ENCODE measurements at regions not wholly inside any gene's neighbourhood (a gene's known extent, or its start where the extent isn't known, plus 50 kb on each side); places are given as distances from the start of the nearest gene placed in this dataset.
"Not testable (repeated sequence)": the region's sequence is repeated elsewhere in the genome, so short reads cannot be mapped to it uniquely, and the experiment has no call there.

DNA sequence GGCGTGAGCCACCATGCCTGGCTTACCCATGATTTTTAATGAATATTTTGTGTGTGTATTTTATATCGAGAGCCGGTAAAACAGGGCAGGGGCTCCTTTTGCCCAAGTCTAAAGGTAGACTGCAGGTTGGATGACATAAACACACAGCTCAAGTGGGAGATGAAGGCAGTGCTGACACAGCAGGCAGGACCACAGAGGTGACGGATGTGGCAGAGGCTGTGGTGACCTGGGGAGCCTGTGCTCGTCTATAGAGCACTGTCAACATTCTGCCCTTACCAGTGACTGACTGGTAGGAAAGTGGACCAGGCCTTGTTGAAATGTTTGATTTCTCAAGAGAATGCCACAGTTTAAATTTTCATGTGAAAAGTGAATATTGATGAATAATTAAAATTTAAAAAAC lies 137.5 kb downstream of the ZFP64 start:
- no peak for DNase-seq (ENCODE audit: low read depth in 4 of 4, low spot score in 3 of 4)

- no peak for DNase-seq (ENCODE audit: low read depth in 4 of 4, low spot score in 3 of 4)
These were observed 142.4 kb downstream of the ZFP64 start for GRCh38 chr20:52049001-52049731.

DNA sequence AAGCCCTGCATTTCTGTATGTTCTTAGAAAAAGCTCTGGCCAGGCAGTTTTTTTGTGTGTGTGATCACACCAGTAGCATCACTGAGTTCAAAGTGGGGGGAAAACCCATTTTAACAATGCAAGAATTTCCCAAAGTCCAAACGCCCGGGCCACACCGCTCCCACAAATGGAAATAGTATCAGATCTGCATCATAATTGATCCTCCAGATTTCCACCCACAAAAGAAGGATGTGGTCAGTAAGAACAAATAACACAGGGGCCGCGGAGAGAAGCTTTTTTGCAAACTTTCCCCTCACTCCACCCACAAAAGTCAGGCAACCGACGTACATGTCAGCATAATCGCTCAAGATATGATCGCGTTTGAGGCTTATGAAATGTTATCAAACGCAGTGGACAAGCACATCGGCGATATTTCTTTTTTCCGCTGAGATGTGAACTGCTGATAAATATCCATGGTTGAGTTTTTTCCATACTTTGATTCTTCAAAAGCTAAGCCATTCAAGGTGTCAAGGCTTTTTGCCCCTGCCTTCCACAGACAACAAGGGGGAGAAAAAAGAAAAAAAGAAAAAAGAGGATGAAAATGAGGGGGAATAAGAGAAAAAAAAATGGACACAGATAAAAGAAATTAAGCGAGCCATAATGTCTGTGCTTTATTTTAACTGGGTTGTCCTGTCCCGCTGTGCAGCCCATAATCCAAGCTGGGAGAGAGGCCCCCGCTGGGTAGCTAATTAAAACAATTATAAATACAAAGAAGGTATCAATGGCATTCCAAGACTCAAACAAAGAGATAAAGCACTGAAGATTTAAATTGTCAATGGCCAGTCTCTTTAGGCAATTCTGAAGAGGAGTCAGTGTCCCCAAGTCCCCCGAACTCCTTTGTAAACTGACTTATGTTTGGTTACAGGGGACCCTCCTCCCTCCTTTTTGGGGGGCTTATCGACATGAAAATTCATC lies 143.5 kb downstream of the ZFP64 start:
- no peak for DNase-seq (ENCODE audit: low read depth in 4 of 4, low spot score in 3 of 4)

DNA sequence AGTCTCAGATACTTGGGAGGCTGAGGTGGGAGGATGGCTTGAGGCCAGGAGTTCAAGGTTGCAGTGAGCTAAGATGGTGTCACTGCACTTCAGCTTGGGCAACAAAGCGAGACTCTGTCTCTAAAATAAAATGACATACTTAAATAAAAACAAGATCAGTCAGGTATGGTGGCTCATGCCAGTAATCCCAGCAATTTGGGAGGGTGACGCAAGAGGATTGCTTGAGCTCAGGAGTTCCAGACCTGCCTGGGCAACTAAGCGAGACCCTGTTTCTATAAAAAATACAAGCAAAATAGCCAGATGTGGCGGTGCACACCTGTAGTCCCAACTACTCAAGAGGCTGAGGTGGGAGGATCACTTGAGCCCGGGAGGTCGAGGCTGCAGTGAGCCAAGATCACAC lies 149.6 kb downstream of the ZFP64 start:
- DNase-seq (ENCODE audit: low read depth in 4 of 4, low spot score in 3 of 4), result no peak

GRCh38 chr20:52039790-52040189 lies 151.8 kb downstream of the ZFP64 start:
- peak in 3 of 4 donors; percentile 42 to 63 (median 46) for DNase-seq (ENCODE audit: low read depth in 4 of 4, low spot score in 3 of 4)

- DNase-seq (ENCODE audit: low read depth in 4 of 4, low spot score in 3 of 4), result not testable (repeated sequence)
These were observed 152.9 kb downstream of the ZFP64 start for GRCh38 chr20:52038632-52039031.

GRCh38 chr20:52037370-52037769 lies 154.2 kb downstream of the ZFP64 start:
- DNase-seq (ENCODE audit: low read depth in 4 of 4, low spot score in 3 of 4), result no peak

DNA sequence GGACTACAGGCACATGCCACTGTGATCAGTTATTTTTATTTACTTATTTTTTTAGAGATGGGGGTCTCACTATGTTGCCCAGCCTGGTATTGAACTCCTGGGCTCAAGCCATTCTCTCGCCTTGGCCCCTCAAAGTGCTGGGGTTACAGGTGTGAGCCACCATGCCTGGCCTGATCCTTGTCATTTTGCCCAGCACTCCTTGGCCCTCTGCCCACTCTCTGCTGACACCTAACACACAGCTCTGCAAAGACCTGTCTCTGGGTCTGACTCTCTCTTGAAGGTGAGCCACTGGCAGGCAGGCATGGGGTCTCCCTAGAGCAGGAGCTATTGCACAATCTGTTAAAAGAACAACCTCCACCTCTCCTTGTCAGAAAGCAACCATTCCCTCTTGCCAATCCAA lies 155.6 kb downstream of the ZFP64 start:
- no peak for DNase-seq (ENCODE audit: low read depth in 4 of 4, low spot score in 3 of 4)

DNA sequence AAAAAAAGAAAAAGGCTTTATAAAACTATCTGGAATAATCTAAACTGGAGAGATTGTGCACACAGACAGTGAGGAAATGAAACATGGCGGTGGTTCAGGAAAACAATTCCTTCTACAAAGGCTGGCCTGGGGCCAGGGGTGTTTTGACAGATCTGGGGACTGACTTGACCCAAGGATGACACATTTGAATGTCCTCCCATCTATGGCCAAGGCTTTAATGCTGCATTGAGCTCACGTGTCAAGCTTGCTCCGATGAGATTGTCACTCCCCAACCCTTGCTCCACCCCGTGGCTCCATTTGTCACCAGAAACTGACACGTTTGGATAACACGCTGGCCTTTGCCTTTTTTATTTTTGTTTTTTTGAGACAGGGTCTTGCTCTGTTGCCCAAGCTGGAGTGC lies 156.1 kb downstream of the ZFP64 start:
- DNase-seq (ENCODE audit: low read depth in 4 of 4, low spot score in 3 of 4), result no peak

DNA sequence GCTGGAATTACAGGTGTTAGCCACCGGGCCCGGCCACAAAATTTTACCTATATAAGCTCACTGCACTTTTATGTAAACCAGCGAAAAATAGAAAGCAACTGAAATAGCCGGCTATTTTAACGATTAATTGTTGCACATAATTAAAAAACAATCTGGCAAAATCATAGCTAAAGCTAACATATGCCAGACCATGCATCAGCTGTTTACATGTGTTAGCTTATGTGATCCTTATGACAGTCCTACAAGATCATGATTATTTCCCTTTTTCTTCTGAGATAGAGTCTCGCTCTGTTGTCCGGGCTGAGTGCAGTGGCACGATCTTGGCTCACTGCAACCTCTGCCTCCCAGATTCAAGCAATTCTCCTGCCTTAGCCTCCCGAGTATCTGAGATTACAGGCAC lies 157.0 kb downstream of the ZFP64 start:
- DNase-seq (ENCODE audit: low read depth in 4 of 4, low spot score in 3 of 4), result no peak

DNA sequence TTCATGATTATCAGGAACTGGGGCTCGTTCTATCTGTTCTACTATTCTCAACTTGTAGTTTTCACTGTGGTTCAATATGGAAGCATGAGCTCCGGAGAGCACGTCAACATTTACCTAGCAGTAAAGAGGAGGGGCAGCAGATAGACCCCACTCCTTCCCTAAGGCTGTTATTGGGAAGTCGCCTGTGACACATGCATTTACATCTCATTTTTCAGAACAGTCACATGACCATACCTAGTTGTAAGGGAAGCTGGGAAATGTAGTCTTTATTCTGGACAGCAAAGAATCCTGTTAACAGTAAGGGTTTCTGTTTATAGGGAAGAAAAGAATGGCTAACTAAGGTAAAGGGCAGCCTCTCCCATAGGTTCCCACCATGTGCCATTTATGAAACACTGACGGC lies 158.3 kb downstream of the ZFP64 start:
- no peak for DNase-seq (ENCODE audit: low read depth in 4 of 4, low spot score in 3 of 4)

- not testable (repeated sequence) for DNase-seq (ENCODE audit: low read depth in 4 of 4, low spot score in 3 of 4)
These were observed 159.3 kb downstream of the ZFP64 start for GRCh38 chr20:52032304-52032683.

GRCh38 chr20:52031563-52032303 lies 159.8 kb downstream of the ZFP64 start:
- peak in 2 of 4 donors; percentile 31 to 34 for DNase-seq (ENCODE audit: low read depth in 4 of 4, low spot score in 3 of 4)

GRCh38 chr20:52031206-52031562 lies 160.4 kb downstream of the ZFP64 start:
- DNase-seq (ENCODE audit: low read depth in 4 of 4, low spot score in 3 of 4), result no peak

GRCh38 chr20:52029129-52029528 lies 162.4 kb downstream of the ZFP64 start:
- not testable (repeated sequence) for DNase-seq (ENCODE audit: low read depth in 4 of 4, low spot score in 3 of 4)

DNA sequence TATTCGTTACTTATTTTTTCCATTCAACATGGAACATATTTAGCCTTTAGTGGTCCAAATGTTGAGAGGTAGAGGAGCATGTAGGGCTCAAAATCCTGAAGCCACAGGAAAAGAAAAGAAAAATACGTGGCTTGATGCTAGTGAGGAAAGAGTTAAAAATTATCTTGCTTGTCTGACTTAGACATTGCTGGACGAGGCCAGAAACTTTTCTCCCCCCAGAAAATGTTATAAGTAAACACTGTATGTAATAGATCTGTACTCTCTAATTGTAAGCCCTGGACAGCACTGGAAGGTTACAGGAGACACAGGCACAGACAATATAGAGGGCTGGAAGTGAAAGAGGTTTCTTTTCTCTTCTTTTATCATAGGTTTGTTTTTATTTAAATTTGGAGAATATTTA lies 165.6 kb downstream of the ZFP64 start:
- DNase-seq (ENCODE audit: low read depth in 4 of 4, low spot score in 3 of 4), result no peak

DNA sequence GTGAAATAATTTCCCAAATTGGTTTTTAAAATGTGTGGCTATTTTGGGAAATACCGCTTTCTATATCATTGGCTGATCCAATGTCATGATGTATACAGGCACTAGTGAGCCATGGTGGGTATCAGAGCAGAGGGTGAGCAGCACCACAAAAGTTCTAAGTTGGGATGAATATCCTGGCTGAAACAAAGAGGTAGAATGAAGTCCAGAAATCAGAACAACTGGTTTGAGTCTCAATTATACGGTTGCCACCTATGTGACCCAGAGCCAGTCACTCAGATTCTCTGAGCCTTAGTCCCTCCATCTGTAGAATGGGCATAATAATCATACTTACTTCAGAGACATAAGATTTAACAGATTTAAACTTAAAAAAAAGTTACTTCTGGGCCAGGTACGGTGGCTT lies 172.3 kb downstream of the ZFP64 start:
- no peak for DNase-seq (ENCODE audit: low read depth in 4 of 4, low spot score in 3 of 4)

- DNase-seq (ENCODE audit: low read depth in 4 of 4, low spot score in 3 of 4), result no peak
These were observed 173.8 kb downstream of the ZFP64 start for GRCh38 chr20:52017669-52018317.

GRCh38 chr20:52016022-52016421 lies 175.6 kb downstream of the ZFP64 start:
- DNase-seq (ENCODE audit: low read depth in 4 of 4, low spot score in 3 of 4), result no peak

DNA sequence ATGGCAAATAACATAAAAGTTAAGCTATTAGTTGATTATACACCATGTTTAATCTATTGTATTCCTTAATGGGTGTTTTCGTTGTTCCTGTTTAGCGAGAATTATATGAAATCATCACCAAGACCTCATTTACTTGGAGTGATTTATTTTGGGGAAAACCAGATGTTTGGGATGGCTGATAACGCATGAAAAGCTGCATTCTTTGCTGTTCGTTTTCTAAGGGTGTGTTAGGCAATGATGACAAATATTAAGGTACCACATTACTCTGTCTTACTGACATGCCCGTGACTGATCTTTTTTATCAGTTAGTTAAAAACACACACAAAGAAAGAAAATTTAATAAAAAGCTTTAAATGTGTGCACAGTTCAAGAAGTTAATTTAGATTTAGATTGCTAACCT lies 176.4 kb downstream of the ZFP64 start:
- DNase-seq (ENCODE audit: low read depth in 4 of 4, low spot score in 3 of 4), result no peak

- no peak for DNase-seq (ENCODE audit: low read depth in 4 of 4, low spot score in 3 of 4)
These were observed 179.5 kb downstream of the ZFP64 start for GRCh38 chr20:52012079-52012478.
